ENCODE measurements at regions not wholly inside any gene's neighbourhood (a gene's known extent, or its start where the extent isn't known, plus 50 kb on each side); places are given as distances from the start of the nearest gene placed in this dataset.

DNA sequence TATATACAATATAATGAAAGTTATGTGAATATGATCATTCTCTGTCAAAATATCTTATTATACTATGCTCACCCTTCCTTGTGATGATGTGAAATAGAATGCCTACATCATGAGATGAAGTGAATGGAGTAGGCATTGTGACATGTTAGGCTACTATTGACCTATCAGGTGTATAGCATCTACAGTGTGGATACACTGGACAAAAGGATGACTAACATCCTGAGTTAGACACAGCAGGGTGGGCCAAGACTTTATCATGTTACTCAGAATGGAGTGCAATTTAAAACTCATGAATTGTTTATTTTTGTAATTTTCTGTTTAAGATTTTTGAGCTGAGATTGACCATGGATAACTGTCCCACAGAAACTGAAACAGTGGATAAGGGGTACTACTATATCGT is 53.4 kb upstream of the NAV3 start:
- Histone ChIP-seq H3K4me1 (ENCODE audit: control insufficient read depth in 1 of 2, low read depth in 2 of 2) (no peaks in the 10 kb centered on the region), H3K27me3 (replicated peaks; ENCODE audit: insufficient read depth) (no peaks in the 10 kb centered on the region), H3K4me3 (no peak overlapping the region), H3K9me3 (no peaks in the 10 kb centered on the region), H3K36me3 (no peaks in the 10 kb centered on the region), H3K27ac (no peak overlapping the region)
- TF ChIP-seq, protein P1, sequence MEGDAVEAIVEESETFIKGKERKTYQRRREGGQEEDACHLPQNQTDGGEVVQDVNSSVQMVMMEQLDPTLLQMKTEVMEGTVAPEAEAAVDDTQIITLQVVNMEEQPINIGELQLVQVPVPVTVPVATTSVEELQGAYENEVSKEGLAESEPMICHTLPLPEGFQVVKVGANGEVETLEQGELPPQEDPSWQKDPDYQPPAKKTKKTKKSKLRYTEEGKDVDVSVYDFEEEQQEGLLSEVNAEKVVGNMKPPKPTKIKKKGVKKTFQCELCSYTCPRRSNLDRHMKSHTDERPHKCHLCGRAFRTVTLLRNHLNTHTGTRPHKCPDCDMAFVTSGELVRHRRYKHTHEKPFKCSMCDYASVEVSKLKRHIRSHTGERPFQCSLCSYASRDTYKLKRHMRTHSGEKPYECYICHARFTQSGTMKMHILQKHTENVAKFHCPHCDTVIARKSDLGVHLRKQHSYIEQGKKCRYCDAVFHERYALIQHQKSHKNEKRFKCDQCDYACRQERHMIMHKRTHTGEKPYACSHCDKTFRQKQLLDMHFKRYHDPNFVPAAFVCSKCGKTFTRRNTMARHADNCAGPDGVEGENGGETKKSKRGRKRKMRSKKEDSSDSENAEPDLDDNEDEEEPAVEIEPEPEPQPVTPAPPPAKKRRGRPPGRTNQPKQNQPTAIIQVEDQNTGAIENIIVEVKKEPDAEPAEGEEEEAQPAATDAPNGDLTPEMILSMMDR (IDR thresholded peaks at IDR 0.05) = no peak
- no peak for DNase-seq (ENCODE audit: low spot score)
- ATAC-seq (ENCODE audit: insufficient number of reproducible peaks, low FRiP score, low read depth) = no peak

- Histone ChIP-seq H3K36me3 (no peaks in the 10 kb centered on the region), H3K4me1 (ENCODE audit: control insufficient read depth in 1 of 2, low read depth in 2 of 2) (no peaks in the 10 kb centered on the region), H3K9me3 (no peaks in the 10 kb centered on the region), H3K4me3 (no peak overlapping the region), H3K27me3 (replicated peaks; ENCODE audit: insufficient read depth) (no peaks in the 10 kb centered on the region), H3K27ac (no peak overlapping the region)
- TF ChIP-seq, protein P1 (IDR thresholded peaks at IDR 0.05) = no peak
- DNase-seq (ENCODE audit: low spot score) = no peak
- no peak for ATAC-seq (ENCODE audit: insufficient number of reproducible peaks, low FRiP score, low read depth)
Observed at GRCh38 chr12:77774761-77775160, 55.9 kb upstream of the NAV3 start.

- TF ChIP-seq, protein P1 (IDR thresholded peaks at IDR 0.05) = no peak
- no peak for ATAC-seq (ENCODE audit: insufficient number of reproducible peaks, low FRiP score, low read depth)
Observed at GRCh38 chr12:77772676-77773298, 57.9 kb upstream of the NAV3 start.

DNA sequence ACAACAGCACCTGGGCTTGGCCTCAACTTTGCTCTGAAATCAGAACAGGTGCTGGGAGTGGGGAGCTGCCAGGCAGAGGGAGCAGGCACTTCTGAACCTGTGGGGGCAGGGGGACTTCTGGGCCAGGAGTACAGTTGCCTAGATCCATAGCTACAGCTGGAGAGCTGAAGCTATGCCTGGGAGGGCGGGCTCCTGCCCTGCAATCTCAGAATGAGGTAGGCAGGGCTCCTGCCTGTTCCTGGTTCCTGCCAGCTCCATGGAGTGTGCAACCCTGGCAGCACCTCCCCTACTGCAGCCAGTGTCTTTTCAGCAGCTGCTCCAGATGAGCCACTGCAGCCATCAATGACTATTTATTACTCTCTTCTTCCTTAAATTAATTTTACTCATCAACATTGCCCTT is 62.1 kb upstream of the NAV3 start:
- no peak overlapping the region for H3K4me3 ChIP-seq
- H3K4me1 ChIP-seq (ENCODE audit: control insufficient read depth in 1 of 2, low read depth in 2 of 2) = no peaks in the 10 kb centered on the region
- no peak for DNase-seq (ENCODE audit: low spot score)
- H3K27me3 ChIP-seq (replicated peaks; ENCODE audit: insufficient read depth) = no peaks in the 10 kb centered on the region
- no peak for ATAC-seq (ENCODE audit: insufficient number of reproducible peaks, low FRiP score, low read depth)
- H3K9me3 ChIP-seq = no peaks in the 10 kb centered on the region
- no peak overlapping the region for H3K27ac ChIP-seq
- TF ChIP-seq, protein P1 (IDR thresholded peaks at IDR 0.05) = no peak
- H3K36me3 ChIP-seq = no peaks in the 10 kb centered on the region

More at GRCh38 chr12:77772676-77773298, 57.9 kb upstream of the NAV3 start:
- Histone ChIP-seq H3K36me3 (no peaks in the 10 kb centered on the region), H3K27ac (no peak overlapping the region), H3K9me3 (no peaks in the 10 kb centered on the region), H3K27me3 (replicated peaks; ENCODE audit: insufficient read depth) (no peaks in the 10 kb centered on the region), H3K4me3 (no peak overlapping the region), H3K4me1 (ENCODE audit: control insufficient read depth in 1 of 2, low read depth in 2 of 2) (no peaks in the 10 kb centered on the region)
- no peak for DNase-seq (ENCODE audit: low spot score)

DNA sequence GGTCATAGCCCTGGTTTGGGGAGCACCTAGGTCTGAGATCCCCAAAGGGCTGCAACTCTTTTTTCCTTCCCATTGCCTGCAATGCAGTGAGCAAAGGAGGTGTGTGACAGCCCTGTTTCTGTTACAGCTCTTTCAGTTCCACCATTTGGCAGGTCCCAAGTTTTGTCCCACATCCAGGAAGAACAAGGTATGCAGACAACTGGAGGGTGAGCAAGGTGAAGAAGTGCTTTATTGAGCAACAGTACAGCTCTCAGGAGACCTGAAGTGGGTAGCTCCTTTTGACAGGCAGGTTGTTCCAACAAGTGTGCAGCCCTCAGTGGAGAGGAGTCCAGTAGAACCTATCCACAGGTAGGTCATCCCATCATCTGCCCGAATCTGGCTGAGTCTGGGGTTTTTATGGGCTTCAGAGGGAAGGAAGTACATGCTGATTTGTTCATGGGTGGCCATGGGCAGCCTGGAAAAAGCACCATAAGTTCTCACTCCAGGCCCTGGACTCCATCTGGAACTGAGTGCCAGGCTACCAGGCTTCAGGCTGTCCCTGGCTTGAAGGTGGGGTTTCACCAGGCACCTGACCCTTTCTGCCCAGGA is 62.8 kb upstream of the NAV3 start:
- H3K27ac ChIP-seq = no peak overlapping the region
- no peaks in the 10 kb centered on the region for H3K27me3 ChIP-seq (replicated peaks; ENCODE audit: insufficient read depth)
- TF ChIP-seq, protein P1 (IDR thresholded peaks at IDR 0.05) = no peak
- no peaks in the 10 kb centered on the region for H3K9me3 ChIP-seq
- H3K36me3 ChIP-seq = no peaks in the 10 kb centered on the region
- ATAC-seq (ENCODE audit: insufficient number of reproducible peaks, low FRiP score, low read depth) (no peak), DNase-seq (ENCODE audit: low spot score) (no peak)
- no peak overlapping the region for H3K4me3 ChIP-seq
- H3K4me1 ChIP-seq (ENCODE audit: control insufficient read depth in 1 of 2, low read depth in 2 of 2) = no peaks in the 10 kb centered on the region
